Parathyroid adenoma (tissue), 2 donors: ENCODE measurements at regions not wholly inside any gene's neighbourhood (a gene's known extent, or its start where the extent isn't known, plus 50 kb on each side); places are given as distances from the start of the nearest gene placed in this dataset.

Experiments
- H2AFZ ChIP-seq: fragments of 300-600 bp; sonication (generic); one replicate; pipeline ENCODE4 v1.7.0; 2017; ENCODE audit warnings: antibody characterized with exemption, mild to moderate bottlenecking
- H3K27ac ChIP-seq: fragments of 300-600 bp; sonication (generic); one replicate; pipeline ENCODE4 v1.7.0; 2017
- H3K27me3 ChIP-seq: fragments of 300-600 bp; sonication (generic); one replicate; pipeline ENCODE4 v1.7.0; 2017; ENCODE audit warnings: low read length; ENCODE audit not compliant: control insufficient read depth, insufficient read depth
- H3K36me3 ChIP-seq: fragments of 300-600 bp; sonication (generic); one replicate; pipeline ENCODE4 v1.7.0; 2017; ENCODE audit warnings: low read length; ENCODE audit not compliant: control insufficient read depth, insufficient read depth
- H3K4me1 ChIP-seq: fragments of 300-600 bp; sonication (generic); one replicate; pipeline ENCODE4 v1.7.0; 2017; ENCODE audit warnings: control low read depth
- H3K4me2 ChIP-seq: fragments of 300-600 bp; sonication (generic); one replicate; pipeline ENCODE4 v1.7.0; 2017; ENCODE audit warnings: low read length
- H3K4me3 ChIP-seq: fragments of 300-600 bp; sonication (generic); one replicate; pipeline ENCODE4 v1.7.0; 2017; ENCODE audit warnings: low read depth, low read length
- H3K79me2 ChIP-seq: fragments of 300-600 bp; sonication (generic); one replicate; pipeline ENCODE4 v1.7.0; 2017; ENCODE audit warnings: control low read depth
- H3K9ac ChIP-seq: fragments of 300-600 bp; sonication (generic); one replicate; pipeline ENCODE4 v1.7.0; 2017; ENCODE audit warnings: mild to moderate bottlenecking
- H3K9me3 ChIP-seq: fragments of 300-600 bp; sonication (generic); one replicate; pipeline ENCODE4 v1.7.0; 2017; ENCODE audit warnings: low read length; ENCODE audit not compliant: control insufficient read depth
- CTCF ChIP-seq: fragments of 300-600 bp; sonication (generic); IDR thresholded peaks from one replicate; pipeline ENCODE4 v1.7.0; 2017; ENCODE audit warnings: antibody characterized with exemption, mild to moderate bottlenecking
- donor health status: primary hyperparathyroidism.

- Histone ChIP-seq H2AFZ (no peak overlapping the region), H3K9ac (no peak overlapping the region), H3K27ac (no peak overlapping the region)
Observed at GRCh38 chrX:34528081-34528480, 129.0 kb downstream of the TMEM47 start.

GRCh38 chrX:34521563-34521962 lies 135.5 kb downstream of the TMEM47 start:
- H3K79me2 ChIP-seq = no peaks in the 10 kb centered on the region
- H3K36me3 ChIP-seq = no peaks in the 10 kb centered on the region
- no peak overlapping the region for H2AFZ ChIP-seq
- no peak overlapping the region for H3K27ac ChIP-seq
- H3K27me3 ChIP-seq = no peaks in the 10 kb centered on the region
- H3K4me1 ChIP-seq = no peaks in the 10 kb centered on the region
- no peak overlapping the region for H3K4me3 ChIP-seq
- no peaks in the 10 kb centered on the region for H3K9me3 ChIP-seq
- no peak overlapping the region for H3K9ac ChIP-seq
- H3K4me2 ChIP-seq = no peak overlapping the region
- no peak for TF ChIP-seq CTCF

More at GRCh38 chrX:34528081-34528480, 129.0 kb downstream of the TMEM47 start:
- Histone ChIP-seq H3K9me3 (no peaks in the 10 kb centered on the region), H3K79me2 (no peaks in the 10 kb centered on the region), H3K36me3 (no peaks in the 10 kb centered on the region), H3K4me3 (no peak overlapping the region), H3K27me3 (no peaks in the 10 kb centered on the region), H3K4me2 (no peak overlapping the region), H3K4me1 (no peaks in the 10 kb centered on the region)
- TF ChIP-seq CTCF = no peak

- no peak for TF ChIP-seq CTCF
- Histone ChIP-seq H3K27me3 (no peaks in the 10 kb centered on the region), H3K9me3 (no peaks in the 10 kb centered on the region), H3K9ac (no peak overlapping the region), H3K36me3 (no peaks in the 10 kb centered on the region), H3K4me1 (no peaks in the 10 kb centered on the region), H2AFZ (no peak overlapping the region), H3K4me3 (no peak overlapping the region), H3K27ac (no peak overlapping the region), H3K79me2 (no peaks in the 10 kb centered on the region), H3K4me2 (no peak overlapping the region)
Observed at GRCh38 chrX:34509394-34509793, 147.7 kb downstream of the TMEM47 start.

GRCh38 chrX:34503119-34503518 lies 154.0 kb downstream of the TMEM47 start:
- no peaks in the 10 kb centered on the region for H3K4me1 ChIP-seq

More at GRCh38 chrX:34503119-34503518, 154.0 kb downstream of the TMEM47 start:
- no peaks in the 10 kb centered on the region for H3K27me3 ChIP-seq
- no peak overlapping the region for H3K9ac ChIP-seq
- no peaks in the 10 kb centered on the region for H3K9me3 ChIP-seq
- H2AFZ ChIP-seq = no peak overlapping the region
- H3K79me2 ChIP-seq = no peaks in the 10 kb centered on the region
- no peak for TF ChIP-seq CTCF
- no peak overlapping the region for H3K4me2 ChIP-seq
- H3K4me3 ChIP-seq = no peak overlapping the region
- no peaks in the 10 kb centered on the region for H3K36me3 ChIP-seq
- no peak overlapping the region for H3K27ac ChIP-seq
